Breast epithelium (tissue), 3 donors: ENCODE measurements at regions not wholly inside any gene's neighbourhood (a gene's known extent, or its start where the extent isn't known, plus 50 kb on each side); places are given as distances from the start of the nearest gene placed in this dataset.

ENCODE experiments used
- POLR2A ChIP-seq: fragments of 450-650 bp; IDR thresholded peaks from one replicate; pipeline ENCODE4 v1.6.1; 2016; ENCODE audit warnings: antibody characterized with exemption, mild to moderate bottlenecking, moderate library complexity
- POLR2AphosphoS5 ChIP-seq, 3 donors: sonication (generic); formaldehyde crosslinking; IDR thresholded peaks; one replicate each; pipeline ENCODE4 v1.6.1; 2017; ENCODE audit warnings: antibody characterized with exemption in 3 of 3
- TF ChIP-seq, protein P1 (sequence below), 3 donors: fragments of 450-650 bp; IDR thresholded peaks; one replicate each; pipeline ENCODE4 v1.5.1; 2016 to 2017; ENCODE audit warnings: antibody characterized with exemption in 3 of 3, mild to moderate bottlenecking in 3 of 3, moderate library complexity in 3 of 3

DNA sequence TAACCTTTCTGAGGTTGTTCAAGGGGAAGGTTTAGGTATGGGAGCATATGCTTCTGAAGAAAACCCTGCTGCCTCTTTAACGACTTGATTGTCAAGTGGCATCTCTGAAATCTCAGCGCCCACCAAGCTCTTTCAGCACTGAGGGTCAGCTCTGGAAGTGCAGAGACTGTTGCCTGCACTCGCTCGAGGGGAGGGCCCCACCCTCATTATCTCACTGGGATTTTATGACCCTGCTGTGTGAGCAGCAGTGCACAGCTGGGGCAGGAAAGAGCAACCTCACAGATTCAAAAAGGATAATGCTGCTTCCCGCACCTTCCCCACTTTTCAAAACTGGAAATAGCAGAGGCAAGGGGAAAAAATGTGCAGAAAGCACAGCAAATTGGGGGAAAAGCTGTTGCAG is 56.9 kb upstream of the SPRED2 start:
- TF ChIP-seq, protein P1, sequence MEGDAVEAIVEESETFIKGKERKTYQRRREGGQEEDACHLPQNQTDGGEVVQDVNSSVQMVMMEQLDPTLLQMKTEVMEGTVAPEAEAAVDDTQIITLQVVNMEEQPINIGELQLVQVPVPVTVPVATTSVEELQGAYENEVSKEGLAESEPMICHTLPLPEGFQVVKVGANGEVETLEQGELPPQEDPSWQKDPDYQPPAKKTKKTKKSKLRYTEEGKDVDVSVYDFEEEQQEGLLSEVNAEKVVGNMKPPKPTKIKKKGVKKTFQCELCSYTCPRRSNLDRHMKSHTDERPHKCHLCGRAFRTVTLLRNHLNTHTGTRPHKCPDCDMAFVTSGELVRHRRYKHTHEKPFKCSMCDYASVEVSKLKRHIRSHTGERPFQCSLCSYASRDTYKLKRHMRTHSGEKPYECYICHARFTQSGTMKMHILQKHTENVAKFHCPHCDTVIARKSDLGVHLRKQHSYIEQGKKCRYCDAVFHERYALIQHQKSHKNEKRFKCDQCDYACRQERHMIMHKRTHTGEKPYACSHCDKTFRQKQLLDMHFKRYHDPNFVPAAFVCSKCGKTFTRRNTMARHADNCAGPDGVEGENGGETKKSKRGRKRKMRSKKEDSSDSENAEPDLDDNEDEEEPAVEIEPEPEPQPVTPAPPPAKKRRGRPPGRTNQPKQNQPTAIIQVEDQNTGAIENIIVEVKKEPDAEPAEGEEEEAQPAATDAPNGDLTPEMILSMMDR (IDR thresholded peaks at IDR 0.05), result no peak
- TF ChIP-seq POLR2A, result no peak
- TF ChIP-seq POLR2AphosphoS5 (IDR thresholded peaks at IDR 0.05), result no peak
